NCI-H2227 treated with DMSO at 0.1 percent for 48 hours (cell line): ENCODE measurements at regions not wholly inside any gene's neighbourhood (a gene's known extent, or its start where the extent isn't known, plus 50 kb on each side); places are given as distances from the start of the nearest gene placed in this dataset.

Experiments used
- DNase-seq: peaks from one replicate; lab custom pipeline; 2025; lab: John Stamatoyannopoulos, UW

DNA sequence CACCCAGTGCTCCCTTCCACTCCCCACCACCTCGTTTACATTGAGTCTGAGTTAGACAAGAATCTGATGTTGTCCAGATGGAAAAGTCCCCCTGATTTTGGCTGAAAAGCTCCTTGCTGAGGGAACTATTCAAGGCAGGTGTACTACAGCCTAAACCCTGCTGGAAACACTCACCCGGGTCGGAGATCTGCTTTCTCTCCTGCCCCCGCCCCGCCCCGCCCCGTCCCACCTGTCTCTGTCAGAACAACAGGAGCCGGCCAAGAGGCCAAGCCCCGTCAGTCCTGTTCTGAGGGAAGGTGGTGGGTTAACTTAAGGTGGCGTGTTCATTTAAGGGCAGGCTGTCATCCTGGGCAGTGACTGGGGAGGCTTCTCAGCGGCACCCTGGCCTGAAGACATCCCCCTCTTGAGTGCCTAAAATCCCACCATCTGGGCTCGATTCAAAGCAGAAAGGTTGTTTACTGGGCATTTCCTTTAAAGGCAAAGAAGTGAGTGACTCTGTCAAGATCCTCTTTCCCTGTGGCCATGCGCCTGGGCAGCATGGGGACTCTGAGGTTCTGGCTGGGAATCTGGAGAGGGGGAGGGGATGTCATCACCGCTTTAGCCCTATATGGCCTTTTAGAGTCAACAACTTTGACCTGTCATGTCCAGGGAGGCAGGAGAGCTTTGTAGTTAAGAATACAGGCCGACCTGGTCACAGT, 71.1 kb upstream of the NEURL1B start:
- DNase-seq = no peak

DNA sequence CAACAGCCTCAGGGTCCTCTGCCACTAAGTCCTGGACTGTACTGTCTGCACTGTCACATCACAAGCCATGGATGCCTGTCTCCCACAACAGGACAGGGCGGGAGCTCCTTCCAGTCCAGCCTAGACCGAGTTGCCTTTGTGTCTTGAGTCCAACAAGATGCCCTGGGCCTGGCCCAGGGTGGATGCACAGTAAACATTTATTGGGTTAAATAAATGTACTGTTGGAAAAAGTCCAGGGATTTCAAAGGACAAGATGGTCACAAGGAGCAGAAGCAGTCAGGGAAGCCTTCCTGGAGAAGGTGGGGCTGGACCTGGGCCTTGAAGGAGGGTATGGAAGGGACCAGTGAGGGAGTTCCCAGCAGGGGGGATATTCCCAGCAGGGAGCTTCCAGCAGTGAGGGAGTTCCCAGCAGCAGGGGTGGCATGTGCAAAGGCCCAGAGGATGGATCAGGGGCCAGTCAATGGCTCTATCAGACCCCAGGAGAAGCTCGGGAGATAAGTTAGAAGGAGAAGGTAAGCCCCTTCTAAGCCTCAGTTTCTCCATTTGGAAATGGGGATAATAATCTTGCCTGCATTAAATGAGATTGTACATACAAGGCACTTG, 72.7 kb upstream of the NEURL1B start:
- DNase-seq = no peak

DNA sequence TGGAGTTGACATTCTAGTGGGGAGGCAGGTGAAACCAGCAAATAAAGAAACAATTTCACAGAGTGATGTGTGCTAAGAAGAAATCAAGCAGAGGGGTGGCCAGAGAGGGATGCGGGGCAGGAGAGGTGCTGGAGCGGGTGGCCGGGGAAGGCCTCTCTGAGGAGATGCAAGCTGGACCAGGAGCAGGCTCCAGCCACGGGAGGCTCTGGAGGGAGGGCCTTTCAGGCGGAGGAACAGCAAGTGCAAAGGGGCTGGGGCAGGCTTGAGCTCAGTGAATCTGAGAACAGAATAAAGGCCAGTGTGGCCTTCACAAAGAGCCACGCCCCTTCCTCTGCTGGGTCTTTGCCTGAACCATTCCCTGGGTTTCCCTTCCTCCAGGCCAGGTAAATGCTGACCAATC, 73.2 kb upstream of the NEURL1B start:
- DNase-seq = no peak

DNA sequence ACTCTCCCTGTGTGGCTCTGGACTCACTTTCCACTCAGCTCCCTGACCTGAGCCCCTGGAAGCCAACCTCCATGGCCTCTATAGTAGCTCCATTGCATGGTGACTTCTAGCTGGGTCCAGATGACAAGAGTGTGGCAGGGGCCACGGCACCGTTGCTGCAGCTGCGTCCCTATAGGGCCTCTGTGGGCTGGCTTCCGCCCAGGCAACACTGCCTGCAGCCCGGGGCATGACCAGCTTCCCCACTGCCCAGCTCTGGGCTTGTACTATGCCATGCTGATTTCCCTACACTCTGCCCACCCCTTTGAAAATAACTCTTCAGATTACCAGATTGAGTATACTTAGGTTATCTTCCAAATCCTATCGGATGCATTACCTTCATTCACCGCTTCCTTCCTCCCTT, 73.8 kb upstream of the NEURL1B start:
- no peak for DNase-seq

DNA sequence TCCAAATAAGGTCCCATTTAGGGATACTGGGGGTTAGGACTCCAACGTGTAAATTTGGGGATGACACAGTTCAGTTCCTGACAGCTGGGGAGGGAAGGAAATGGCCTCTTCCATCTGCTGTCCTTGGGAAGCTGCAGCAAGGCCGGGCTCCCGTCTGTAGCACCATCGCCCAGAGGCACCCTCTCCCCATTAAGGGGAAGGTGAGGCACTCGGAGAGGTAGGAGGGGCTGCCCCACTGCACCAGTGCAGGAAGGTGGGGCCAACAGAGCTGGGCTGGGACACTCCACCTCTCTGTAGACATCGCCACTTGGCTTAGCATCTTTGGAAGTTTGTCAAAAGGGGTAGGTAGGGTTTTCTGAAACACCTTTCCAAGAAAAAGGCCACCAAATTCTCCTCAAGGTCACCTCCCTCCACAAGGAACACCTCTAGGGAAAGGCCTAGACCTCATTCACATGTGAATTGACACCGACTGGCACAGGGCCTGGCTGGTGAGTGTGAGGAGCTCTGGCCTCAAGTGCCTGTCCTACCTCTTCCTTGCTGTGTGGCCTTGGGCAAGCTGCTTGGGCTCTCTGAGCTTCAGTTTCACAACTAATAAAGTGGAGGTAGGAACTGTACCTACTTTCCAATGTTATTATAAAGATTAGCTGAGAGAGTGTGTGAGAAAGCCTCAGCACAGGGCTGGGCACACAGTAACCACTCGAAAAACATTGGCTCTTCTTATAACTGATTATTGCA, 75.0 kb upstream of the NEURL1B start:
- DNase-seq = no peak

DNA sequence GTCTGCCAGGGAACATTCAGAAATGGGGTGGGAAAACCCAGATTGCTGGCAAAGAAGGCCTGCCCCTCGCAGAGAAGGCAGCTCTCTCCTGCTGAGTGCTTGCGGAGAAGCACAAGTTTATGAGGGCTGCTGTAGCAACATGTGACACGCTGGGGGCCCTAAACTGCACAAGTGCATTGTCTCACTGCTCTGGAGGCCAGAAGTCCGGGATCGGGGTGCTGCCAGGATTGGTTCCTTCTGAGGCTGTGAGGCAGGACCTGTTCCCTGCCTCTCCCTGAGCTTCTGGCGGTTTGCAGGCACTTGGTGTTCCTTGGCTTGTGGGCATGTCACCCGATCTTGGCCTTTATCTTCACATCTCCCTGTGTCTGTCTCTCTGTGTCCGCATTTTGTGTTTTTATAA, 75.6 kb upstream of the NEURL1B start:
- no peak for DNase-seq

DNA sequence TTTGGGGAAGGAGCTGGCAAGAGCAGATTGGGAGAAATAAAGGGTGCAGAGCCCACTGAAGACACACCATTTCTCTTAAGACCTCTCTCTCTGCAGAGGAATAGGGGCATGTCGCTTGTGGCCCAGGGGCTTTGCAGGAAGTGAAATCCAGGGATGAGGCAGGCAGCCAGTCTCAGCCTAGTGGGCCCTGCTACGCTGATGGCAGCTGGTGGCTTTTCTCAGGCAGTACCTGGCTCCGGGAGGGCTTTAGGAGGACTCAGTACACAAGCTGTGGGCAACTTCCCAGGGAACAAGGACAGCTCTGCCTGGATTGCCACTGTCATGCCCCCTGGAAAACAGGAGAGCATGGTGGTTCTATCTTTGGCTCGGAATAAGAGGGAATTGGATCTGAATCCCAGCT, 76.2 kb upstream of the NEURL1B start:
- no peak for DNase-seq

DNA sequence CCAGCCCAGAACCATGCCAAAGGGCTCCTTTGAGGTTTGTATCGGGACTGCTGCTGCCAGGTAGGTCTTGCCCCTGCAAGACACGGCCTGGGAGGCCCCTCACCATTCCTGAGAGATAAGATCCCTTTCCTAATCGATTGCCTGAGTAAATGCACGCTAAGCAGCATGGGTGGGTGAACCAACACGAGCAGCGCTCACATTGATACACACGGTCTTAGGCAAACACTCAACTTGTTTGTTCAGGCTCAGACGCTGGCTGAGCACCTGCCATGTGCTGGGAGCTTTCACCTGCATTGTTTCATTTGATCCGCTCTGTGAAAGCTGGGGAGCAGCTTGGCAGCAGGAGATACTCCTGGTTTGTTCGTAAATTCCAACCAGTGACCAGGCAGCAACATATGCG, 76.9 kb upstream of the NEURL1B start:
- DNase-seq = no peak

DNA sequence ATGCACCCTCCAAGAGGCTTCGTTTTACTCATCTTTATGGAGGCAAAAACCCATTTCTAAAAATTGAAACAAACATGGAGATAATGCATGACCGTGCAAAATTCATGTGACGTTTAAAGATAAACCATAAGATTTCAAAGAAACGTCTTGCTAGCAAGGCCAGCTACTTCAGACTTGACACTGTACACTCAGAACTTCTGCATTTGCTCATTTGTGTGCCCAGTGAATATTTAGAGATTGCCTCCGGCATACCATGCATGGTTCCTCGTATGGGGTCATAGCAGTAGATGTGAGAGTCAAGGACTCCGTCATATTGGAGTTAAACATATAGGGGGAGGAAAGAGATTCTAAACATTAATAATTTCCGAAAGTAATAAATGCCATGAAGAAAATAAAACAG, 78.6 kb upstream of the NEURL1B start:
- no peak for DNase-seq

DNA sequence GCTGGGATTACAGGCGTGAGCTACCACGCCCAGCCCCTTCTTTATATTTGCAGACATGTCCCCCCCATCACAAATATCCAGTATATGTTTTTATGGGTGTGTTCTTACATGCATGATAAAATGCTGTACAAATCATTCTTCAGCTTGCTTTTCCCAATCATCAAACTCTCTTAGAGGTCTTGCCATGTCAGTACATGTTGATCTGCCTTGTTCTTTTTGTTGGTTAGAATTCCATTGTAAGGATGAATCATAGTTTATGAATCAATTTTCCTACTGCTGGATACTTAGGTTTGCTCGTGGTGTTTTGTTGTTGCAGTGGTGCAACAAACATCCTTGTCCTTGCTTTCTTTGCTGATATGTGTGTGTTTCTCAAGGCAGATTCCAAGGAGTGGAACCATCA, 79.9 kb upstream of the NEURL1B start:
- DNase-seq = no peak

DNA sequence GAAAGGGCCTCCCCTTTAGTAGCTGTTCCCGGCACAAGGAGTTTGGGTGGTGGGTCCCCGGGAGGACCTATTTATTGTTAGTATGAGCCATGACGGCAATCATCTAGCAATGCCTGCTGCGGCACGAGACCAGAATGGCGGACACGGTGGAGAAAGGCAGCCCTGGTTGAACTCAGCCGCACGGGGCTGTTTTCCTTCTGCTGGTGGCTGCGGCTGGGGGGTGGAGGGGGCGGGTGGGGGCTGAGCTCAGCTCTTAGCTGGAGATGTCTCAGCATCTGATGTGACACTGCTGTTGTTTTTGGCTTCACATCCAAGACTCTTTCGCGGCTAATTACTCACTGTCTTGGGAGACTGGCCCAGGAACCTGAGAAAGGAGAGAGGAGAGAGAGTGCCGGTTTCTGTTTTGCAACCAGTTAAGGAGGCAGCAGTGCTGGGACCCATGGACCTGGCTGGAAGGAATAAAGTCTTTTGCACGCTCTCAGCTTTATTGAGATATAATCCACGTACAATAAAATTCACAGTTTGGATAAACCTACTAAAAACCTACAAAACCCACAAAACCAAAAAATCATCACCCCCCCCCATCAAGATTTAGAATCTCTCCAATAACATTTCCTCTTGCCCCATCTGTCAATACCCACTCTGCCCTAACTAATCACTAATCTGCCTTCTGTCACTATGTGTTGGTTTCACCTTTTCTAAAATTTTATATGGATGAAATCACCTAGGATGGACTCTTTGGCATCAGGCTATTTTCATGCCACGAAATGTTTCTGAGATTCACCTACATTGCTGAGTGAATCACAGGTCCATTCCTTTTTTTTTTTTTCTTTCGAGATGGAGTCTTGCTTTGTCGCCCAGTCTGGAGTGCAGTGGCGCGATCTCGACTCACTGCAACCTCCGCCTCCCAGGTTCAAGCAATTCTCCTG, 81.8 kb upstream of the NEURL1B start:
- no peak for DNase-seq

DNA sequence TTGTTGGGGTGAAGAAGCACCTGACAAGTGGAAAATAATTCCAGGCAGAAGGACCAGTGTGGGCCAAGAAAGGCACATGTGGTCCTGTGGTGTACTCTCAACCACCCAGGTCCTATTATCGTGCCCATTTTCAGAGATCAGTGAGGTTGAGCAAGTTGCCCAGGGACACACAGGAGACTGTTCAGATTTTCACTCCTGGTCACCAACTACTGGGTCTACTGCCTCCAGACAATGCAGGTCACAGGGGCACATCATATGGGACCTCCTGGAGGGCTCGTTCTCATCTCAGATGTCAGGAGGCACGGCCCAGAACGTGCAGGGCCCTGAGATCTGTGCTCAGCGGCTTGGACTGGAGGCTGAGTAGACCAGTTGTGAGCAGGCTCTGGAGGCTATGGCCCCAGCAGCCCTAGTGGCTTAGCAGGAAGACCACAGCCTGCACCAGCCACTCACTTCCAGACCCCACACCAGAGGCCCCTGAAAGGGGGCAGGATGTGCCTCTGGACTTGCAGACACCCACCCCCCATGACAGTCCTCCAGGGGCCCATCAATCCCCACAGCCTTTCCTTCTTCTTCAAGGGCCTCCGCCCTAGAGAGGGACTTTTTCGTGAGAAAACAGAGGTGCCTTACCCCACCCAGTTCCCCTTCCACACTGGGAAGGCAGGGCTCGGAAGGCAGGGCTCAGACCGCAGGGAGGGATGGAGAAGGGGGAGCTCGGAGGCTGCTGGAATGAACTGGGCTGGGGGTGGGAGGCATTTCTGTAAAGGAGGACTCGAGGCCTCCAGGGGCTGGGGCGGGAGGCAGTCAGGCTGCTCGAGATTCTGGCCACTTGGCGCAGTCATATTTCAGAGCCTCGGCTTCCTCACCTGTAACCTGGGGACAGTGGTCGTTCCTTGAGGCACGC, 82.7 kb upstream of the NEURL1B start:
- no peak for DNase-seq

DNA sequence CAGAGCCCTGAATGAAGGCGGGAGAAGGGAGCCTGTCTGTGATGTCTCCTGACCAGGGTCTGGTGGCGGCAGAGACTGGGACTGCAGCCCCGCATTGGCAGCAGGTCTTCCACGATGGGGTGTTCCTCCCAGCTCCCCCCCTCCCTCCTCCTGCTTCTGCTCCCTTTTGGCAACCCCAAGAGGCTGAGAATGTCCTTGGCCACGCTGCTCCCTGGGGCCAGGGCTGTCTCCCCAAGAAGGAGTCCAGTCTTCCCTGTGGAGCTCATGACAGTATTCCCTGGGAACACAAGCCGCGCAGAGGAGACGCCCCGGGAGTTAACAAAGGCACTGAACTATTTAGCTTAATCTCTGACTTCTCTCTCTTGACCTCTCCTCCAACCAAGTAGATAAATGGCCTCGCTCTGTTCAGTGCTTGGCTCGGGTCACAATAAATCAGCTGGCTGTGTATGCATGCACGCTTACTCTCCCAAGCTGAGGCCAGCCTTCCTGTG, 84.0 kb upstream of the NEURL1B start:
- peak; percentile 19 for DNase-seq

DNA sequence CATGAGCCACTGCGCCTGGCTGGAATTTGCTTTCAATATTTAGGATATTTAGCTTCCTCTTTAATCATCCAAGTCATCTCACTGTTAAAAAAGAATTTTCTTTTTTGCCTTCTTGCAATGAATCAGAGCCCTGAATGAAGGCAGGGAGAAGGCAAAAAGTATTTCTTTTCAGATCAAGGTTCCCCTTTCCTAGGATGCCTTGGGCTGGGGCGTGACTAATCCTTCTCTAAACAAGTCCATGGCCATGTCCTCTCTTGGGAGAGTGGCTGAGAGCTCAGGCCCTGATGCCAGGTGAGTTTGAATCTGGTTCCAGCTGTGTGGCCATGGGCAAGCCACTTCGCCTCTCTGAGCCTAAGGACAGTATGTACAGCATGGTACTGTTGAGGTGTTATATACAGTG, 84.8 kb upstream of the NEURL1B start:
- DNase-seq = no peak

DNA sequence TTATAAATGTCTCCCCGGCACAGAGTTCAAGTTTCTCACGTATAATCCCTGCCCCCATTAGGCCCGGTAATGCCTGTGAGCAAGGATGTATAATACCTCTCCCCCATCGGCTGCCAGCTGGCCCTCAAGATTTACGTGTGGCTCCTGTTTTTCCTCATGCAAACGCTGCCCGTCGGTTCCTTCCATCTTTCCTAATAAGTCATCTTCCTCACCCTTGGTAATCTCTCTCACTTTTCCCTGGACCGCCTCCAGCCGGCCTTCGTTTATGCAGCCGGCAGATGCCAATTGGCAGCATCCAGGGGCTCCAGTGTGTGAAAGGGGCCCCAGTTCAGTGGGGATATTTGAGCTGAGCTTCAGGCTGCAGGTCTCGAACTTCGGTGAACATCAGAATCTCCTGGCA, 86.5 kb upstream of the NEURL1B start:
- no peak for DNase-seq

DNA sequence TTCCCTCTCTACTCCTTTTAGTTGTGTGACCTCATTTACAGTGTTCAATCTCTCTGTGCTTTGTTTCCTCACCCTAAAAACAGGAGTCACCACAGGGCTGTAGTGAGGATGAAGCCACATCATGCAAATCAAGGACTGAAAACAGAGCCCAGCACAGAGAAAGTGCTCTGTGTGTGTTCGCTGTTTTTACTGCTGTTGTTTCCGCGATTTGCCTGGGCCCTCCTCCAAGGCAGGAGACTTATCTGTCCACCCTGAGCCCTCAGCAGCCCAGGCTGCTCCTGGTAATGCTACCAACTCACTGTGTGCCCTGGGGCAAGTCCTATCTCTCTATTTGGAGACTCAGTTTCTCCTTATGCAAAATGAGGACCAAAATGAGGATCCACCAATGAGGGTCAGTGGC, 87.2 kb upstream of the NEURL1B start:
- DNase-seq = no peak

DNA sequence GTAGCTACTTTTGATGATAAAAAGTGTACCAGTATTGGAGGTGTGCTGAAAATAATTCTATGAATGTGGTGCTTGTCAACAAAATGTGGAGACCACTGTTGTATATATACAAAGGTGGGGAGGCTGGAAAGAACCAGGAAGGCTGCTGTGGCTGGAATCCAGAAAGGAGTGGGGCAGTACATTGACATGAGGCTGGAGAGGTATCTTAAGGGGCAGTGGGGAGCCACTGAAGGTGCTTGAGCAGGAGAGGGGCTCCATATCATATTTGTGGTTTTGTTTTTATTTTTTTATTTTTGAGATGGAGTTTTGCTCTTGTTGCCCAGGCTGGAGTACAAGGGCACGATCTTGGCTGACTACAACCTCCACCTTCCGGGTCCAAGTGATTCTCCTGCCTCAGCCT, 87.9 kb upstream of the NEURL1B start:
- DNase-seq = no peak

DNA sequence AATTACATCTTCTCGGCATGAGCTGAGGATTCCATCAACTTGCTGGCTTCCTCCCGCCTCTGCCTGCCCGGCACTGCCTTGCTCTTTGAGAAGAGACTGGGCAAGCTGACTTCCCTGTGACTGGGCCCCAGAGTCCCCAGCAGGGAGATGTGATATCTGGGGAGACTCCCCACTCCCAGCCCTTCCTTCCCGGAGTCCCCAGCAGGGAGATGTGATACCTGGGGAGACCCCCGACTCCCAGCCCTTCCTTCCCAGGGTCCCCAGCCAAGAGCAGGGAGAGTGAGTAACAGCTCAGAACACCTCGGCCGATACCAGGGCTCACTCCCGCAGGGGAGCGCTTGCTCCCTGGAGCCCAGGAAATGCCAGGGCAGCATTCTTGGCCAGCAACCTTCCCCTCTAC, 90.1 kb upstream of the NEURL1B start:
- DNase-seq = no peak

DNA sequence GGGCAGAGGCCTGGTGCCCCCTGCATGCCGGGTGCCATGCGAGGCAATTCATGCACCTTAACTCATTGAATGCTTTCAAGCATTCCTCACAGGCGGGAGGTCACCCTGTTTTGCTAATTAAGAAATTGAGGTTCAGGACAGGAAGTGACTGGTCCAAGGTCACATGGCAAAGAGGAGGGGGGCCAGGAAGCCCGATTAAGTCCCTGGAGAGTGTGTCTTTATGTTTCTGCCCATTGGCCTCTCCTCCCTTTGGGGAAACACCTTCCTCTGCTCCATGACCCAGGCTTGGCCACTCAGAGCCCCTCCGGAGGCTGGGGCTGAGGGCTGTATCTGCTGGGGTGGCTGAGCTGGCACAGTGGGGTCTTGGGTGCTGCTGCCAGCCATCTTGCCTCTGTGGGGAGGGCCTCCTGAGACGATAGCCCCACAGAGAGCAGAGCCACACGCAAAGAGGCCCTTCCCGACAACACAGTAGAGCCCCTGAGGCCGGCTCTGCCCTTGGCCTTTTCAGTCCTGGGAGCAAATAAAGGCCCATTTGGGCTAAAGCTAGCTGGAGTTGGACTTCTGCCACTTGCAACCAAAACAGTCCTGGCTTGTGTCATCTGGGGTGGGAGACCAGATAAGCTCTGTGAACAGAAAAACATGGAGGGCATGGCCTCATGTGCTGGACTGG, 90.8 kb upstream of the NEURL1B start:
- DNase-seq = no peak

DNA sequence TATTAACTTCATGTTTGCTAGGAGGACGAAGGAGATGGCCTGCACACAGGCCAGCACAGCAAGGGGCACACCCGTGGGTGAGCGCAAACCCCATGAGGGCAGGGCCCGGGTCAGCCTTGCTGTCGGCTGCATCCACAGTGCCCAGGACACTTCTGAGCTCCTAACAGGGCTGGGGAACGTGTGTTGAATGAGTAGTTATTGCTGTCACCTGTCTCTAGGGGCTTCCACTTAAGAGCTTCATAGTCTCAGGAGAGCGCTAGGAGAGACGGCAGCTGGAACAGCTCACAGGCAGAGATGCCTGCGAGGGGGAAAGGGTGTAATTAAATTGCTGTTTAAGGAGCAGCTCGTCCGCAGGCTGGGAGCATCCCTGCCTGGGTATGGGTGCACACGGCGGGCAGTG, 91.4 kb upstream of the NEURL1B start:
- peak; percentile 34 for DNase-seq
